ENCODE measurements at regions not wholly inside any gene's neighbourhood (a gene's known extent, or its start where the extent isn't known, plus 50 kb on each side); places are given as distances from the start of the nearest gene placed in this dataset.

DNA sequence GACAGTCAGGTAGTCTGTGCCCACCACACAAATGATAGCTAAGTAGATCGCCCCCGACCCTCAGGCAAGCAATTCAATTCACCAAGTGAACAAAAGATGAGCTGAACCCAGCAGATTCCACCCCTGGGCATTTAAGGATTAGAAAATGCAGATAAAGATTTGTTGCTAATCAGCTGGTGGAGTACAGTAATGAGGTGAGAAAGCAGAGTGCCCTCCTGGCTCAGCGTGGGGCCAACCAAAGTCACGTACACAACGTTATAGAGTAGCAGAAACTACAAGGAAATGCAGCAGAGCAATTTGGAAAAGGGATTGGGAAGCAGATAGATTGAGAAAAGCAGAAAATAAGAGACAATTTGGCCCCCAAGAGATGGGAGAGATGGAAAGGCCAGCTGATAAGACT is 91.2 kb downstream of the SOX9 start:
- TF ChIP-seq, protein P1, sequence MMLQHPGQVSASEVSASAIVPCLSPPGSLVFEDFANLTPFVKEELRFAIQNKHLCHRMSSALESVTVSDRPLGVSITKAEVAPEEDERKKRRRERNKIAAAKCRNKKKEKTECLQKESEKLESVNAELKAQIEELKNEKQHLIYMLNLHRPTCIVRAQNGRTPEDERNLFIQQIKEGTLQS (CRISPR knock-in tag; conservative IDR thresholded peaks at IDR 0.05) = no peak
- TF ChIP-seq, protein P2, sequence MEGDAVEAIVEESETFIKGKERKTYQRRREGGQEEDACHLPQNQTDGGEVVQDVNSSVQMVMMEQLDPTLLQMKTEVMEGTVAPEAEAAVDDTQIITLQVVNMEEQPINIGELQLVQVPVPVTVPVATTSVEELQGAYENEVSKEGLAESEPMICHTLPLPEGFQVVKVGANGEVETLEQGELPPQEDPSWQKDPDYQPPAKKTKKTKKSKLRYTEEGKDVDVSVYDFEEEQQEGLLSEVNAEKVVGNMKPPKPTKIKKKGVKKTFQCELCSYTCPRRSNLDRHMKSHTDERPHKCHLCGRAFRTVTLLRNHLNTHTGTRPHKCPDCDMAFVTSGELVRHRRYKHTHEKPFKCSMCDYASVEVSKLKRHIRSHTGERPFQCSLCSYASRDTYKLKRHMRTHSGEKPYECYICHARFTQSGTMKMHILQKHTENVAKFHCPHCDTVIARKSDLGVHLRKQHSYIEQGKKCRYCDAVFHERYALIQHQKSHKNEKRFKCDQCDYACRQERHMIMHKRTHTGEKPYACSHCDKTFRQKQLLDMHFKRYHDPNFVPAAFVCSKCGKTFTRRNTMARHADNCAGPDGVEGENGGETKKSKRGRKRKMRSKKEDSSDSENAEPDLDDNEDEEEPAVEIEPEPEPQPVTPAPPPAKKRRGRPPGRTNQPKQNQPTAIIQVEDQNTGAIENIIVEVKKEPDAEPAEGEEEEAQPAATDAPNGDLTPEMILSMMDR (IDR thresholded peaks at IDR 0.05) = no peak
- TF ChIP-seq, protein P3, sequence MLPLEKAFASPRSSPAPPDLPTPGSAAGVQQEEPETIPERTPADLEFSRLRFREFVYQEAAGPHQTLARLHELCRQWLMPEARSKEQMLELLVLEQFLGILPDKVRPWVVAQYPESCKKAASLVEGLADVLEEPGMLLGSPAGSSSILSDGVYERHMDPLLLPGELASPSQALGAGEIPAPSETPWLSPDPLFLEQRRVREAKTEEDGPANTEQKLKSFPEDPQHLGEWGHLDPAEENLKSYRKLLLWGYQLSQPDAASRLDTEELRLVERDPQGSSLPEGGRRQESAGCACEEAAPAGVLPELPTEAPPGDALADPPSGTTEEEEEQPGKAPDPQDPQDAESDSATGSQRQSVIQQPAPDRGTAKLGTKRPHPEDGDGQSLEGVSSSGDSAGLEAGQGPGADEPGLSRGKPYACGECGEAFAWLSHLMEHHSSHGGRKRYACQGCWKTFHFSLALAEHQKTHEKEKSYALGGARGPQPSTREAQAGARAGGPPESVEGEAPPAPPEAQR (CRISPR knock-in tag; IDR thresholded peaks at IDR 0.05) = no peak

All from WTC11 (cell line).